ENCODE measurements at regions not wholly inside any gene's neighbourhood (a gene's known extent, or its start where the extent isn't known, plus 50 kb on each side); places are given as distances from the start of the nearest gene placed in this dataset.

GRCh38 chr9:88075506-88075905, 62.8 kb downstream of the SPATA31C2 start:
- TF ChIP-seq CTCF (IDR thresholded peaks at IDR 0.05) (no peak), POLR2A (IDR thresholded peaks at IDR 0.05) (no peak)

Measured in thyroid gland (tissue), 4 donors.